ENCODE measurements at regions not wholly inside any gene's neighbourhood (a gene's known extent, or its start where the extent isn't known, plus 50 kb on each side); places are given as distances from the start of the nearest gene placed in this dataset.

- TF ChIP-seq EZH2phosphoT487 (IDR thresholded peaks at IDR 0.05; ENCODE audit: insufficient read depth, low read depth) = no peak
- TF ChIP-seq EZH2 (IDR thresholded peaks at IDR 0.05; ENCODE audit: insufficient read depth, poor library complexity, severe bottlenecking) = no peak
Measured at GRCh38 chr10:70974351-70974901, 86.1 kb upstream of the PCBD1 start.
